MCF 10A (cell line): ENCODE measurements at regions not wholly inside any gene's neighbourhood (a gene's known extent, or its start where the extent isn't known, plus 50 kb on each side); places are given as distances from the start of the nearest gene placed in this dataset.
"Not testable (repeated sequence)": the region's sequence is repeated elsewhere in the genome, so short reads cannot be mapped to it uniquely, and the experiment has no call there.

Experiments used
- BruUV-seq: library from RNA; stranded (reverse); fragments of 400-500 nt; replicated peaks from 2 replicates; lab custom pipeline; 2021; lab: Mats Ljungman, UMichigan
- CTCF ChIA-PET: fragments of 300-600 bp; sonication (Branson Sonifier 250); formaldehyde crosslinking; extraction: SDS; loops from one replicate; lab custom pipeline; 2021; ENCODE audit warnings: antibody characterized with exemption, inconsistent platforms; lab: Yijun Ruan, JAX
- POLR2A ChIA-PET: fragments of 300-600, 350-650 bp; sonication (Branson Sonifier 250); formaldehyde crosslinking; extraction: SDS; loops from one replicate; lab custom pipeline; 2020; ENCODE audit warnings: antibody characterized with exemption, inconsistent platforms; lab: Yijun Ruan, JAX
- DNase-seq: peaks from one replicate; pipeline ENCODE4 v3.0.0-alpha.2; 2018; ENCODE audit not compliant: unreplicated experiment
- H3K27ac Mint-ChIP-seq: one replicate; pipeline ENCODE4 v1.8.0; 2022; ENCODE audit warnings: mild to moderate bottlenecking, low read depth, mixed read lengths; ENCODE audit not compliant: unreplicated experiment
- H3K27me3 Mint-ChIP-seq: one replicate; pipeline ENCODE4 v1.8.0; 2022; ENCODE audit warnings: mixed read lengths; ENCODE audit not compliant: insufficient read depth, unreplicated experiment
- H3K36me3 Mint-ChIP-seq: one replicate; pipeline ENCODE4 v1.8.0; 2022; ENCODE audit warnings: mild to moderate bottlenecking, moderate library complexity, mixed read lengths; ENCODE audit not compliant: insufficient read depth, unreplicated experiment
- H3K4me1 Mint-ChIP-seq: one replicate; pipeline ENCODE4 v1.8.0; 2022; ENCODE audit warnings: mixed read lengths; ENCODE audit not compliant: insufficient read depth, unreplicated experiment
- H3K4me3 Mint-ChIP-seq: one replicate; pipeline ENCODE4 v1.8.0; 2022; ENCODE audit warnings: mild to moderate bottlenecking, moderate library complexity, mixed read lengths; ENCODE audit not compliant: unreplicated experiment
- H3K9me3 Mint-ChIP-seq: one replicate; pipeline ENCODE4 v1.8.0; 2022; ENCODE audit warnings: mixed read lengths; ENCODE audit not compliant: unreplicated experiment
- CTCF ChIP-seq: fragments of 200-600 bp; IDR thresholded peaks from one replicate; pipeline ENCODE4 v1.8.0; 2022; ENCODE audit warnings: antibody characterized with exemption, mild to moderate bottlenecking; ENCODE audit not compliant: unreplicated experiment
- intact Hi-C: fragments of 100-400 bp; cut with micrococcal nuclease; formaldehyde crosslinking; loops from 2 replicates; pipeline ENCODE4 v1.14.1; 2022

GRCh38 chr3:43236008-43236407 lies 50.3 kb upstream of the SNRK start:
- Mint-ChIP-seq H3K4me3 (no peak overlapping the region), H3K27me3 (no peaks in the 10 kb centered on the region), H3K4me1 (no peaks in the 10 kb centered on the region), H3K36me3 (no peaks in the 10 kb centered on the region), H3K27ac (no peak overlapping the region), H3K9me3 (no peaks in the 10 kb centered on the region)
- intact Hi-C loops: no loop called here
- no TSS peak for BruUV-seq
- POLR2A ChIA-PET: interaction anchor here (0.5 to 0.6 kb wide), 2 partner anchors 54 to 345 kb away, joined by 3 read pairs; no protein-coding TSS in a partner anchor
- CTCF ChIA-PET: no interaction called here
- TF ChIP-seq CTCF: no peak
- DNase-seq: peak; percentile 28

GRCh38 chr3:43233062-43233461 lies 53.3 kb upstream of the SNRK start:
- no TSS peak for BruUV-seq
- H3K27ac Mint-ChIP-seq: no peak overlapping the region
- TF ChIP-seq CTCF: no peak
- H3K4me3 Mint-ChIP-seq: no peak overlapping the region
- no peaks in the 10 kb centered on the region for H3K36me3 Mint-ChIP-seq
- ChIA-PET CTCF (interaction anchor here (0.6 kb wide), 1 partner anchor 53 kb away, joined by 3 read pairs; the partner anchor contains the start of gene SNRK), POLR2A (no interaction called here)
- intact Hi-C loops: no loop called here
- no peaks in the 10 kb centered on the region for H3K4me1 Mint-ChIP-seq
- peaks cover 2% of the 10 kb centered on the region for H3K9me3 Mint-ChIP-seq
- no peak for DNase-seq
- no peaks in the 10 kb centered on the region for H3K27me3 Mint-ChIP-seq

GRCh38 chr3:43231276-43232000 lies 54.9 kb upstream of the SNRK start:
- Mint-ChIP-seq H3K4me3 (no peak overlapping the region), H3K27me3 (no peaks in the 10 kb centered on the region), H3K27ac (no peak overlapping the region), H3K9me3 (peaks cover 14% of the 10 kb centered on the region), H3K4me1 (no peaks in the 10 kb centered on the region), H3K36me3 (no peaks in the 10 kb centered on the region)
- ChIA-PET POLR2A (interaction anchor here (0.5 to 1.5 kb wide), 9 partner anchors 11 to 1144 kb away, joined by 3 to 4 read pairs (median 3); no protein-coding TSS in a partner anchor), CTCF (interaction anchor here (0.6 to 1.2 kb wide), 6 partner anchors 13 to 271 kb away, joined by 3 to 7 read pairs (median 4); no protein-coding TSS in a partner anchor)
- TF ChIP-seq CTCF: no peak
- no TSS peak for BruUV-seq
- intact Hi-C loops: no loop called here
- DNase-seq: no peak

GRCh38 chr3:43229865-43230264 lies 56.5 kb upstream of the SNRK start:
- H3K27me3 Mint-ChIP-seq, intact Hi-C loops, CTCF ChIA-PET: not testable (repeated sequence)

GRCh38 chr3:43227685-43228084 lies 58.7 kb upstream of the SNRK start:
- H3K27me3 Mint-ChIP-seq, H3K4me1 Mint-ChIP-seq, H3K36me3 Mint-ChIP-seq, H3K27ac Mint-ChIP-seq, DNase-seq, BruUV-seq, intact Hi-C loops, CTCF ChIA-PET, H3K4me3 Mint-ChIP-seq: not testable (repeated sequence)
- peaks cover 14% of the 10 kb centered on the region for H3K9me3 Mint-ChIP-seq
- POLR2A ChIA-PET: interaction anchor here (0.5 kb wide), 1 partner anchor 270 kb away, joined by 3 read pairs; no protein-coding TSS in a partner anchor

More at GRCh38 chr3:43229865-43230264, 56.5 kb upstream of the SNRK start:
- BruUV-seq, H3K4me1 Mint-ChIP-seq, DNase-seq, H3K4me3 Mint-ChIP-seq, H3K27ac Mint-ChIP-seq, POLR2A ChIA-PET, H3K36me3 Mint-ChIP-seq: not testable (repeated sequence)
- peaks cover 14% of the 10 kb centered on the region for H3K9me3 Mint-ChIP-seq
